ENCODE measurements at regions not wholly inside any gene's neighbourhood (a gene's known extent, or its start where the extent isn't known, plus 50 kb on each side); places are given as distances from the start of the nearest gene placed in this dataset.

DNA sequence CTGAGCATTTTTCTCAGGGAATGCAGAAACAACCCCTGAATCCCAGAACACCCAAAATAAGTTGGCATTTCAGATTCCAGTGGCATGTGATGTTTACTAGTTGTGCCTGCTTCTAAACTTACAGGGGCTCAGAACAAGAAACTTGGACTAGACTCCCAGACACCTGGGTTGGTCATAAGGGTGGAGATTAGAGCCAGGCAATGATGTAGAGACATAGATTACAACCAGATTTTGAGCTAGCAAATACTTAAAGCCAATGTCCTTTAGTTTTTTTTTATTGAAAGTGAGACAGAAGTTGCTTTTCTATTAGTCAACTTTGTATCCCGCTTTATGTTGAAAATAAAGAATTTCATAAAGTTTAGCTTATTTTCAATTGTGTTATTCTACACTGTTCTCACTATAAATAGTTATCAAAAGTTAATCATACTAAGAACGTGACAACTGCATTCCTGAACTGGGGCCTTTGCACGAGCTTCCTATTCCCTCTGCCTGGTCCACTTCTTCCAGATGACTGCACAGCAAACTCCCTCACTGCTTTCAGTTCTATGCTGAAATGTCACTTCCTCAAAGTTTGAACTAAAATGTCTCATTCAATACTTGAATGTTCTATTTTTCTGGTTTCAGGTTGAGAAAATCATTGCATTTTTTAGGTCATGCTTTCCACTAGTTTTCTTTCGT lies 224.7 kb upstream of the PPP1R2C start:
- no peak for DNase-seq (ENCODE audit: extremely low spot score, insufficient read length, low read depth)
- peak; percentile 90 for FAIRE-seq

DNA sequence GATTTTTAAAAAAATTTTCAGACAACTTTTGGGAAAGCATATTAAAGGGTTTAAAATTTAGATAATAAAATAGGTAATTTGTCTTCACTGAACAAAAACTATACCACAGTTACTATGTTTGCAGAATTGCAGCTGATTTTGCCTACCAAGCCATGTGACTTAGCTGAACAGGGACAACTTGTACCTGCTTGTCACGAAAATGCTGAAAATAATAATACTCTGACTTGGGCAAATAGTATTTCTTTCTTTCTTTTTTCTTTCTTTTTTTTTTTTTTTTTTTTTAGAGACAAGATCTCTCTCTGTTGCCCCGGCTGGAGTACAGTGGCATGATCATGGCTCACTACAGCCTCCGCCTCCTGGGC lies 225.2 kb upstream of the PPP1R2C start:
- no peak for DNase-seq (ENCODE audit: extremely low spot score, insufficient read length, low read depth)

DNA sequence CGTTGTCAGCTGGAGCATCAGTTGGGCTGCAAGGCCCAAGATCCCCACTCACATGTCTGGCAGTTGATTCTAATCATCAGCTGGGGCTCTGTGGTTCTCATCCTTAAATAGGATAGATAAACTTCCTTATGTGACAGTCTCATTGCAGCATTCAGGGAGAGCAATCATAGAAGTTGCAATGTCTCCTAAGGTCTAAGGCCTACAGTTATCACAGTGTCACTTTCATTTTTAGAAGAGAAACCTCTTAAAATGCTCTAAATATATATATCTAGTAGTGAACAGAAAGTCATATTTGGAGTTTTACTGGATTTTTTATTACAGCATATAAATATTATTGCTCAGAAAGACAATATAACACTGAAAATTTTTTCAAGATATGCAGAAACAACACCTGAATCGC lies 226.0 kb upstream of the PPP1R2C start:
- DNase-seq (ENCODE audit: extremely low spot score, insufficient read length, low read depth) (no peak), FAIRE-seq (peak; percentile 47)

More for the DNA sequence above, 225.2 kb upstream of the PPP1R2C start:
- no peak for FAIRE-seq

DNA sequence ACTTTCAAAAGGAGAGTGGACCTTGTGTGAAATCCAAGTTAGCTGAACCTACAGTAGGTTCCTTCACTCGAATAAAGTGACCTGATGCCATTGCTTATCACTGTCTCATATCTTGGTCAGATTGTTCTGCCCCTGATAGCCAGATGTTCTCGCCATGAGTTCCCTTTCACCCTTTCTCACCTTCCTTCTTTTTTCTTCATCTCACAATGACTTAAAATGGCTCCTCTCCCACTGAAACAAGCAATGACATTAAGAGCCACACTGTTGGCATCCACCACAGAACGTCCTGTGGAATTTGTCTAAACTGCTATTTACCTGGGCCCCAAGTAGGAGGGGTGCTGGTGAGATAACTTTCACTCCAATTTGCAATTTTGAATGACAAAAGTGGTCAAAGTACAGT lies 227.6 kb upstream of the PPP1R2C start:
- no peak for FAIRE-seq

DNA sequence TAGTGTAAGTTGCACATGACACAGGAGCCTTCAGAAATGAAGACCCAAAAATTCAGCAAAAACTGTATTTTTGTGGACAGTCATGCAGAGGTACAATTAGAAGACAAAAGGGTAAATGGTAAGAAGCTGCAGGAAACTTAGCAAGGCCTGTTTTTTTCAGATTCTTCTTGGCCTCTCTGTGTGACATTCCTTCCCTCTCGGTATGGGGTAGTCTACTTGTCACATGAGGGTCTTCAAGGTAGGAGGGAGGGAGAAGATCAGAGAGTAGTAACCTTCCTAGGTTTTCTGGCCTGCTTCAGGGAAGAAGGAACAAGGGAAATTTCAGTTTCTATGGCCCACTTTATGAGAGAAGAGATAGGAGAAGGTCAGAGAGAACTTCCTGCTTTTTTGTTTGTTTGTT lies 230.4 kb upstream of the PPP1R2C start:
- FAIRE-seq (no peak), DNase-seq (ENCODE audit: extremely low spot score, insufficient read length, low read depth) (no peak)

More for the DNA sequence above, 227.6 kb upstream of the PPP1R2C start:
- DNase-seq (ENCODE audit: extremely low spot score, insufficient read length, low read depth): no peak

DNA sequence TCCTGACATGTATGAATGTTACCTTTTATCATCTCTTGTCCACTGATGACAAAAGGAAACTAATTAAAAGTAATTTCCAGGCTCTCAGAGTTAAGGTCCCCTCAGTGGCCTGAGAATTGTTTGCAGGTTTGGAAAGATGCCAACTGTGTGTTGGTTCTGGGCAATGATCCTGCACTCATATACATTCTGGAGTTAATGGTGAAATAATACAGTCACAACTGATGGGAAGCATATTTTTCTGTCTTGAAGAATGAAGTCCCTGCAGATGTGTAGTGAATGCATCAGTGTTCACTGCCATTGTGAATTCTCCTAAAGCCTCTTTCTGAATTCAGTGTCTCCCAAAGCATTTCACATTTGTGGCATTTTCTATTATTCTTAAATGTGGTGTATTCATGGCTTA lies 238.1 kb upstream of the PPP1R2C start:
- no peak for DNase-seq (ENCODE audit: extremely low spot score, insufficient read length, low read depth)
- no peak for FAIRE-seq

DNA sequence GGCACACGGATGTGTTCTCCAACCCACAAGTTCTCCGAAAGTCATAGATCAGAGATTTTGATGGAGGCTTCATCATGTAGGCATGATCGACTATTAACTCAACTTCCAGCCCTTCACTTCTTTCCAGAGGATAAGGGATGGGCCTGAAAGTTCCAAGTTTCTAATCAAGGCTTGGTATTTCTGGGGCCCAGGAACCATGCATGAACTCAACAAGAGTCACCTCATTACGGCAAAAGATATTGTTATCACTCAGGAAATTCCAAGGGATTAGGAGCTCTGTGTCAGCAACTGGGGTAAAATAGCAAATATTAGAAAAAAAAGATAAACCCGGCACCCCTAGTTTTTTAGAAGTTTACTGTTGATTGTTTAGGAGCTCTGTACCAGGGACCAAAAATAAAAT lies 240.1 kb upstream of the PPP1R2C start:
- no peak for FAIRE-seq
- DNase-seq (ENCODE audit: extremely low spot score, insufficient read length, low read depth): no peak

DNA sequence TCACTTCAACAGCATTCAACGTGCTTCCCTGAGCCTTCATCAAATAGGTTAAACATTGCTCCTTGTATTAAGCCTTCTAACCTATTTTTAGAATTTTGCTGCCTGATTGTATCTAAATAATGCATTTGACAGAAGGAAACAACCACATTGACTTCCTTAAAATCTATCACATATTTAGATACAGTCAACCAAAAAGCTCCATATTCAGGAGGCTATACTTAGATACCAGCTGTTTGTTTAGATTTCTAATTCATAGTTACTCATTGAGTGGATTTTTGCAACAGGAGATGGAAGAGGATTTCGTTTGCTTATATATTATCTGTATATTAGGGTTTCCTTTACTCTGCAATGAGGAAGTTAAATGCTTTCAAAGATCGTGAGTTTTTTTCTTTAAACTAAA lies 241.1 kb upstream of the PPP1R2C start:
- FAIRE-seq (no peak), DNase-seq (ENCODE audit: extremely low spot score, insufficient read length, low read depth) (no peak)

DNA sequence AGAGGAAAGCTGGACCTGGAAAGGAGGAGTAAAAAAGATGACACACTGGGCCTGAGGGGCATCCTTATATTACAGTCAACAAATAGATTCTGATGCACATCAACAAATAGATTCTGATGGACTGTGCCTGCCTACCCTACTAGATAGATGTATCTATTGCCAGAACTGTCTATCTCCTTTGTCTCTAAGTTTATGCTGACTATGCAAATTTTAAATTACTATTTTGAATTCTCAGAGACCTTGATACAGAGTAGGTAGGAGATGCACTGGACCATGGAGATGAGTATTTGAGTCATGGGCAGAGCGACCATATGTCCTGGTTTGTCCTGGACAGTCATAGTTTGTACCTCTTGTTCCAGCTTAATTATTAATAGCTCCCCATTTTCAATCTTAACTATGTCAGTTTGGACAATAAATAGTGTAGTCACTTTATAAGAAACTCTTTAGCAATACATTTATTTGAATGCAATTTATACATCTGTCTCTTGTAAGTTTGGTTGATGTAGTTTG lies 247.9 kb upstream of the PPP1R2C start:
- no peak for DNase-seq (ENCODE audit: extremely low spot score, insufficient read length, low read depth)
- no peak for FAIRE-seq

DNA sequence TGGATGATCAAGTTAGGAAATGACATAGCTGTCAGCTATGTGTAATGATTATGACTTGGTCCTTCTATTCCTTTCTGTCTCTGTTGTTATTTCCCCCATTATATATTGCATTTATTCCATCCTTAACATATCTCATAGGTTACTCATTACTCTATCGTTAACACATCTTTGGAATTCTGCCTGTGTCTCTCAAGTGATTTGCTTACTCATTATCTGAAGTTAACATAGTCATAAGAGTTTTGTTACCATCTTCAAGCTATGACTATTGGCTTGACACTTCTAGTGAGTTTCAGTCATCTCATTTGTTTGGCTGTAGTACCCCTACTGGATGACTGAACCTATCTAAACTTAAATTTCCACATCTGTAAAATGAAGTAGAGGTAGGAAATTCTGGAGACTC lies 286.1 kb upstream of the PPP1R2C start:
- FAIRE-seq (no peak), DNase-seq (ENCODE audit: extremely low spot score, insufficient read length, low read depth) (no peak)

DNA sequence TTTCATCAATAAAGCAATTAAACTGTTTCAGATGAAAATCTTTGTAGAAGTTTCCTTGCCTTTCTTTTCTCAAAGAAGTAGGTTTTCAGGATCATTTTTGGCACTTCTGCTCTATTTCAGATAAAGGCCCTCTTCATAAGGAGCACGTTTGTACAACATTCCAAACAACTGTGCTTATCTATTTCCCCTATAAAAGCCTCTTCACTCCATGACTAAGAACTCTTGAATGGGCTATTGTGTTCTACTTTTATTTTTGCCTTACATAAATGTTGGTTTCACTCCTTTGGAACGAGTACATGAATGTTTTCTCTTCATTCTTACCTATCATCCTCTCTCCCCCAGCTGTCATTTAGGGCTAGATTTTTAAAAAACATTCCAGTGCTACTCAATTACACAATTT lies 288.0 kb upstream of the PPP1R2C start:
- FAIRE-seq: no peak
- no peak for DNase-seq (ENCODE audit: extremely low spot score, insufficient read length, low read depth)

DNA sequence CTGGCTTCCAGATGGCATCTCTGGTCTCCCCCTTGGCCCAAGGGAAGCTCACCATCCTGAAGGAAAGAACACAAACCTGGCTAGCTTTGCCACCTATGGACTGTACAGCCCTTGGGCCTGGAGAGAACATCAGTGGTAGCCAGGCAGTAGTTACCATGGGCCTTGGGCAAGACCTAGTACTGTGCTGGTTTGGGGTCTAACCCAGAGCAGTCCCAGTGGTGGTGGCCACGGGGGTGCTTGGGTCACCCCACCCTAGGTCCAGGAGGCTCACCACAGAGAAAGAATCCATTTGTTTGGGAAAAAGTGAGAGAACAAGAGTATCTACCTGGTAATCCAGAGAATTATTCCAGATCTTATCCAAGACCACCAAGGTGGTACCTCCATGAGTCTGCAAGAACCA lies 290.7 kb upstream of the PPP1R2C start:
- FAIRE-seq: no peak
- DNase-seq (ENCODE audit: extremely low spot score, insufficient read length, low read depth): no peak

DNA sequence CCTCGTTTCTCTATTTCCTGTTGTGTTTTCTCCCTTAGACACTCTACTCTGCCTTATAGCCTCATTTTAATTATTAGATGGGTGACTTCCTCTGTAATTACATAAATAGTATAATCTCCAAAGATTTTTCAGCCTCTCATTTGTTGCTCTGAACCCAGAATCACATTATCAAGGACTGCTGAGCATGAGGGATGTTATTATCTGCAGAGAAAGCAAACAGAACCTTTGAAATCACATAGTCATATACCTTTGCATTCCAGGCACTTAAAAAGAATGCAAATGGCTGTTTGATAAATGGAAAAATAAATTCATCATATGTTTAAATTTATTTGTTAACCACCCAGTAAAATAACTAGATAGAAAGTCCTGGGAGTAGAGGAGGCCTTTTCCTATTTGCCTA lies 305.1 kb upstream of the PPP1R2C start:
- DNase-seq (ENCODE audit: extremely low spot score, insufficient read length, low read depth) (no peak), FAIRE-seq (no peak)

DNA sequence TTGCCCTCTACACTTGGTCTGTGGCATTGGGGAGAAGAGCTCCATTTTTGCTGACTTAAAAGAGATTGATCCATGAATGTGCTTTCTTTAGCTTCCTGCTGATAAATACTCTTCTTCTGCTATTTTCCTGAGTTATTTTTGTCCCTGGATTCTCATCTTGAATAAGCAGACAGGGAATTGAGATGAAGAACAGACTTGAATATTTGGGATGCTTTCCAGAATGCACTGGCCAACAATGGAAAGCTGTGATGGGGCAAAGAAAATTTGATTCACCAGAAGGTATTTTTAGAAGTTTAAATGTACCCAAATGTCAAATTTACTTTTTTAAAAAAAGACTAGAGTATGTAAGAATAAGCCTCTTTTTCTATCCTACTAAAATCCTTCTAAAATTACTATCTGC lies 309.9 kb upstream of the PPP1R2C start:
- no peak for FAIRE-seq
- DNase-seq (ENCODE audit: extremely low spot score, insufficient read length, low read depth): no peak

DNA sequence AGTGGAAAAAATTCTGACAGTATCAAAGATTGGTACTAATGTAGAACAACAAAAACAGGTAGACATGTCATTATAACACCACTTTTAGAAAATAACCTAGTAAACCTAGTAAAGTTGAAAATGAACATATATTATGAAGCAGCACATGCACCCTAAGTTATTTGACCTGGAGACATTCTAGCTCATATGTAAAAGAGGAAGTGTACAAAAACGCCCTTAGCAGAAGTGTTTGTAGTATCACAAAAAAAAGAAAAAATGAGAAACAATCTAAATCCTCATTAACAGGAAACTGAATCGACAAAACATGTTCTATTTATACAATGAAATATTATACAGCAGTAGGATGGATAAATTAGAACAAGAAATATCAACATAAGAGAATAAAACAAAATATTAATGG lies 318.9 kb upstream of the PPP1R2C start:
- no peak for FAIRE-seq
- DNase-seq (ENCODE audit: extremely low spot score, insufficient read length, low read depth): no peak

DNA sequence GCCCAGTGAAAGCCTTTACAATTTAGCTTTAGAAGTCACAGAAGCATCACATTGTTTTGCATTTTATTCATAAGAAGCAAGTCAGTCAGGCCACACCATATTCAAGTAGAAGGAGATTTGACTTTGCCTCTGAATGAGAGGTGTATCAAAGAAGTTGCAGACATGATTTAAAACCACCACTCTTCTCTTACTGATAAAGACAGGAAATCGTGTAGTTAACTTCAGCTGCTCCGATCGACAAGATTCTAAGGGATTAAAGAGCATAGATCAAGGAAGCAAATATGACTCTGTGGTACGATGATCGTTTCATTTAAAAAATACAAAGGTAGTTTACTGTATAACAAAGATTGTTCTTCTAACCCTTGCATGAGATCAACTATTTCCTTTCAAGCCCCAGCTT lies 328.0 kb upstream of the PPP1R2C start:
- DNase-seq (ENCODE audit: extremely low spot score, insufficient read length, low read depth) (no peak), FAIRE-seq (no peak)

DNA sequence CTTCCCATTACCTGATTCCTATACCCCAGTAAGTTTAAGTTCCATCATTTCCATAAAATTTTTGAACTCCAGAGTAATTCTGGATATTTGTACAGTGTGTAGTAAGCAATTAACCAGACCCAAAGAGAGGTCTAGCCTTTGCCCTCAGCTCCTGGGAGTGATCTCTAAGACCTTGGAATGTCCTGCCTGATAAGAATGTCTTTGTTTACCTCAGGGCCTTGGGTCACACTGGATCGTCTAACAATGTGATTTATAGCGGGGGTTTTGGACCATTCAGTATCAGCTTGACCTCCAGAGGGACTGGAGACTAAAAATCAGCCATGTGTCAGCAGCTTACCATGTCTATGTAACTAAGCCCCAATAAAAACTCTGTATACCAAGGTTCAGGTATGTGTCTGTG lies 330.9 kb upstream of the PPP1R2C start:
- no peak for FAIRE-seq
- DNase-seq (ENCODE audit: extremely low spot score, insufficient read length, low read depth): no peak

DNA sequence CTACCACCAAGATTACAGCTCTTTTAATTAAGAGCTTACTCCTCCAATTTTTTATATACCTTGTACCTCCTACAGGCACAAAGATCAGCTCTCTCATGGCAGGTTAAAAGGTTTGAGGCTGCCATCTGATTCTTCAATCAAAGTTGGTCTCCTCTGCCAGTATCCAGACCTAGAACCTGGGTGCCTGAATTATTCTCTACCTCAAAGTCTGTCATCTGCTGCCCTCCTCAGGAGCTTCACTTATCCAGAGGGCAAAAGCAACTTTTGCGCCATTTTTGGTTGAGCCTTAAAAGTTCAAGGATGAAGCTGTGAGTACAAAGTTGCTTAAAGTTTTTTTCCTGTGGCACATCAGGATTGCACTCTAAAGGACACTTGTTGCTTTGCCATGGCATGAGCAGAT lies 343.7 kb upstream of the PPP1R2C start:
- FAIRE-seq (no peak), DNase-seq (ENCODE audit: extremely low spot score, insufficient read length, low read depth) (no peak)

DNA sequence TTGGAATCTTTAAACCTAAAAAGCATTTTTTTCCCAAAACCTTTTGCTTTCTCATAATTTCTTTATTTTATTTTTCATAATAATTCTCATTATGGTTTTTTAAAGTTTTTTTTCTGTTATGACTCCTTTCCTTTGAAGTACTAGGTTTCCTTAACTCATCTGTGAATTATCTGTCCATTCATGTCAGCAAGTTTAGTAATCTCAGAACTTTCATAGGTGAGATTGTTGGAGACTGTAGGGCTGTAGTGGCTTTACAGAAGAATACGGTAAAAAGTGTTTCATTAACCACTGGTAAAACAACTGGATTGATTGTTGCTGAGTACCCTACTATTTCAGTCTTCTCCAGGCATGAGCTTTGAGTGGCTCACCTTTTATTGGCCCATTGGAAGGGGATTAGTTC lies 361.7 kb upstream of the PPP1R2C start:
- FAIRE-seq: no peak
- DNase-seq (ENCODE audit: extremely low spot score, insufficient read length, low read depth): no peak

DNA sequence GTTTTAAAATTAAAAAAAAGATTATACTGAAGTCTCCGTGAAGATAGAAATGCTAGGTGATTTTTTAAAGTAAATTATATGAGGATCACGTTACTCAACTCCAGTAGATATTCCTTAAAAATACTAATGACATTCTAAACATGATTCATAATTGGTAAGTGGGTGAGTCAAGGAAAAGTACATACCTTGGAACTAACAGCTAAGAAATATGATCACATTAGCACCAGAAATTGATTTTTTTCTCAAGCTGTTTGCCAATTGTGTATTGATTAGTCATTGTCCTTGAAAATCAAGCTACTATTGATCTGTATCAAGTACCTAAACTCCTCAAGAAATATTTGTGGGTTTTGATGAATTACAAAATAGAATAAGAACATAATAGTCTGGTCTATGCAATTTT lies 362.6 kb upstream of the PPP1R2C start:
- no peak for DNase-seq (ENCODE audit: extremely low spot score, insufficient read length, low read depth)
- peak; percentile 24 for FAIRE-seq

DNA sequence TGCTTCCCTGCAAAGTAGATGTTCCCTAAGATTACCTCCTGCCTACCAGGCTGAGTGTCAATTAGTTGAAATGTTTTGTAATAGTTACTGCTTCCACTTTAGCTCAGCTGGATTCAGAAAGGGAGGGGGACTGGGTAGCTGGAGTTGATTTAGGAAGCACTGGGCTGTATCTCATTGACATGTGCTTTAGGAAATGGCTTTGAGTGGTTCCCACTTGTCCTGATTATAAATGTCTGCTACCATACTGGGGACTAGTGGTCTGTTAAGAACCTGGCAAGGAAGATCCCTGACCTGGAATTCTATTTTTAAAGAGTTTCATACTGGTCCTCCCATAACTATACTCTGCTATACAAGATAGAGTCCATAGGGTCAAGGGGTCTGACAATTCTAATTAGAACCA lies 363.9 kb upstream of the PPP1R2C start:
- no peak for DNase-seq (ENCODE audit: extremely low spot score, insufficient read length, low read depth)
- FAIRE-seq: no peak

DNA sequence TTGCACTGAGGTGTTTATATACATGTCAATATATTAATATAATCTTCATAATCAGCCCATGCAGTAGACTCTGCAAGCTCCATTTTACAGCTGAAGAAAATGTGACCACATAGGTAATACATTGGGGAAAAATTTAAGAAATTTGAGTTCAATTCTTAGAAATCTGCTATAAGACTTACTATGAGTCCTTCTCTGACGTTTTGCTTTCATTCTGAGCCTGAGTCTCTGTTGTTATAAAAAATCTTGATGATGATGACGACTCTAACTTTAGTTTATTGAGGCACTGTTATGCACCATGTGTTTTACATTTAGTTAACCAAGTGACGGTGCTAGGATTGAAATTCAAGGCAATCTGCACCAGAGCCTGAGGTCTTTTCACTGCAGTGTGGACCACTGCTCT lies 370.3 kb upstream of the PPP1R2C start:
- FAIRE-seq (no peak), DNase-seq (ENCODE audit: extremely low spot score, insufficient read length, low read depth) (no peak)

All from GM18507 (cell line).